GM21825 (cell line): ENCODE measurements at regions not wholly inside any gene's neighbourhood (a gene's known extent, or its start where the extent isn't known, plus 50 kb on each side); places are given as distances from the start of the nearest gene placed in this dataset.
"Not testable (repeated sequence)": the region's sequence is repeated elsewhere in the genome, so short reads cannot be mapped to it uniquely, and the experiment has no call there.

Experiments used
- ATAC-seq: cut with Tn5 transposase; IDR thresholded peaks from one replicate; pipeline ENCODE4 v1.9.1; 2021; ENCODE audit warnings: mild to moderate bottlenecking, moderate library complexity; ENCODE audit not compliant: unreplicated experiment

DNA sequence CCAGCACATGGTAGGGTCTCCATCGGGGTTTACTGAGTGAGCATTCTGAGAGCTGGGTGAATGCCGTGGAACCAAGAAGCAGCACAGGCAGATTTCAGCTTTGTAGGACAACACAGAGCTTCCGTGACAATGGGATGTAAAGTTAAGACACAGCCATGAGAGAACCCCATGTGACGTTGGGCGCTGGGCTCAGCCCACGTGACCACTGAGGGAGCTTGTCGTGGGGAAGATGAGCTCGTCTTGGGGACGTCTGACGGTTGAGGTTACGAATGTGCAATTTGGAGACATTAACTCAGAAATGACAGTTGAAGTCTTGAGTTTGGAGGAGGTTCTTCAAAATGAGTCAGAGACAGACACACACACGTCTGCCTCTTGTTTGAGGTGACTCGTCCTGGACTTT lies 51.5 kb upstream of the MUC20 start:
- not testable (repeated sequence) for ATAC-seq

DNA sequence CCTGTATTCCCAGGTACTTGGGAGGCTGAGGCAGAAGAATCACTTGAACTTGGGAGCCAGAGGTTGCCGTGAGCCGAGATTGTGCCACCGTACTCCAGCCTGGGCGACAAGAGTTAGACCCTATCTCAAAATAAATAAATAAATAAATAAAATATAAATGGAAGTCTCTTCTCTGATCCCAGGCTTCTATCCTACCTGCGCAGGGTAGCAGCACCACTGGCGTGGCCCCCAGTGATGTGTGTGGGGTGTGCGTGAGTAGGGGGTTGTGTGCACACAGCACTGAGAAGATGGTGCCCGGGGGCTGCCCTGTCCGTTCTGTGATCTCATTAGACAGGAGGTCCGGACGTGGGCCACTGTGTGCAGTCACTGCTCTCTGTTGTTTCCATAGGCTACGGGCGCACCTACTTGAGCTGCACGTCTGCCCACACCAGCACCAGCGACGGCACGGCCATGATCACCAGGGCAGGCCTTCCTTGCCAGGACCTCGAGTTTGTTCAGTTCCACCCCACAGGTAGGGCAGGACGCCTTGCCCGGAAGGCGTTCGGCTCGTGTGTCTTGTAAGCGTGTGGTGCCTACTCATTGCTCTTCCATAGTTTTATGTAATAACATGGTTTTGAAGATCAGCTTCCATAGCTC lies 52.5 kb upstream of the MUC20 start:
- ATAC-seq = not testable (repeated sequence)

DNA sequence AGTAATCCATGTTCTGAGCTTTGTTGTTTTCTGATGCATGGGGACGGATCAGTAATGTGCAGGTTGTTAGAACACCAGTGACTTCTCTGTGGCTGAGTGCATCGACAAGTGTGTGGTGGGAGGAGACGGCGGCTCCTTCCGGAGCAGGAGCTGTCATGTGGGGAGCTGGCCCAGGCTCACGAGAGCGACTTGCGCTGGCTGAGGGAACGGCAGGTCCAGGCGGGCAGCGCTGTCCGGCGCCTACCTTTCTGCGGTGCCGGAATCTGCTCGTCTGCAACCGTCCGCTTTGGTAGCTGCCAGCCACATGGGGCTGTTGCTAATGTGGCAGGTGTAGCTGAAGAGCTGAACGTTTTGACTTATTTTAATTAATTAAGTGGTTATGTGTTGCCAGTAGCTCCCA lies 55.5 kb upstream of the MUC20 start:
- ATAC-seq = not testable (repeated sequence)

DNA sequence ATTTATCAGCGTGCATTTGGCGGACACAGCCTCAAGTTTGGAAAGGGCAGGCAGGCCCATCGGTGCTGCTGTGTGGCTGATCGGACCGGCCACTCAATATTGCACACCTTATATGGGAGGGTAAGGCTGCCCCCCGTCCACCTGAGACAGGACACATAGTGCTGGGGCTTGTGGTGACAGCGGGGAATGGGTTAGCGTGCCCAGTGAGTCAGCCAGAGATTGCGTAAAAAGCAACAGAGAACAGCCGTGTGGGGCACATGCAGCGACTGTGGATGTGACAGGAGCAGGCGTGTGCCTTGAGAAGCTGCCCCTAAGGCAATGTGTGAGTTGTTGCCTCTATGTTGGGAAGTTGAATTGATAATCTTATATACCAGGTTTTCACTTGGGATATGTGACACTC lies 56.6 kb upstream of the MUC20 start:
- not testable (repeated sequence) for ATAC-seq

DNA sequence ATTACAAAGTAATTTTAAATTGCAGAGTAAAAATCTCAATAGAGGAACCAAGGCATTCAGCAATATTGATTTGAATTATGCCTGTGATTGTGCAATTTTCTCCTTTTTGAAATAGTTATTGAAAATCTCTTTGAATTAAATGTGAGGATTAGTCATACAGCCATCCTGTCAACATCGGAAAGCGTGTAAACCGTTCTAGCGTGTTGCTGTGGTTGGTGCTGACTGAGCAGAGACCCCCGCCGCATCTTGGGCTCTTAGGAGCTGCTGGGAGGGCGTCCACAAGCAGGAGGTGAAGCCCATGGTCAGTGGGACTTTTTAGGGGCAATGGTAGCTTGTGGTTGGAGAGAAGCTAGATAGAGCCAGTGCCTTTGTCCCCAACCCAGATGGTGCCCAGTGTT lies 61.6 kb upstream of the MUC20 start:
- not testable (repeated sequence) for ATAC-seq

DNA sequence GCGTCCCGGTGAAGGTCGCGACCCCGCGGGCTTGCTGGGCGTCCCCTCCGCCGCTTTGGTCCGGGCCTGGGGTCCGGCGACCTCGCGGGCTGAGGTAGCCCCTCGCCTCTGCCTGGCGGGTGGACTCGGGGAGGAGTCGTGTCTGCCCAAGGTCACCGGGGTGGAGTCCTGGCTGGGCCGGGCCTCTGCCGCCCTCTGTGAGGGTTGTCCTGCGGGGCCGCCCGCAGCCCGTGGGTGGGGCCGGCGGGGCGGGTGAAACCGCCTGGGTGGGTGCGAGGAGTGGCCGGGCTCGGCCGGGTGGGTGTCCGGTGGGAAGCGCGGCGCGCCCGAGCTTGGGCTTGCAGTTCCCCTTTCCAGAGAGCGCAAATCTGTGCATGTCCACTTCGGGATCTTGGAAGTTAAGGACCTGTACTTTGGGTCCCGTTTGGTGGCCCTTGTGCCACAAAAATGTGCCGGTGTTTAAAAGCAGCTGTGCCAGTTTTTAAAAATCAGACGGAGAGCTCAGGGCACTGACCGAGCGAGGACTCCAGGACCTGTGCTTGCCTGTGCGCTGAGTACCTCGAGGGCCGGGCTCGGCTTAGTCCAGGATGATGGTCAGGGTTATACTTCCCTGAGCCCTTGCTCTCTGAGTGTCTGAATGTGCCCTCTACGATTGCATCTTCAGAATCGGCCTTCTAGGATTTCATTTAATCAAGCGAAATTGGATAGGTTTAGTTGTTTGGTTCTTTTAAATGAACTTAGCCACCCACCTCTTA lies 62.2 kb upstream of the MUC20 start:
- peak; percentile 30 for ATAC-seq

DNA sequence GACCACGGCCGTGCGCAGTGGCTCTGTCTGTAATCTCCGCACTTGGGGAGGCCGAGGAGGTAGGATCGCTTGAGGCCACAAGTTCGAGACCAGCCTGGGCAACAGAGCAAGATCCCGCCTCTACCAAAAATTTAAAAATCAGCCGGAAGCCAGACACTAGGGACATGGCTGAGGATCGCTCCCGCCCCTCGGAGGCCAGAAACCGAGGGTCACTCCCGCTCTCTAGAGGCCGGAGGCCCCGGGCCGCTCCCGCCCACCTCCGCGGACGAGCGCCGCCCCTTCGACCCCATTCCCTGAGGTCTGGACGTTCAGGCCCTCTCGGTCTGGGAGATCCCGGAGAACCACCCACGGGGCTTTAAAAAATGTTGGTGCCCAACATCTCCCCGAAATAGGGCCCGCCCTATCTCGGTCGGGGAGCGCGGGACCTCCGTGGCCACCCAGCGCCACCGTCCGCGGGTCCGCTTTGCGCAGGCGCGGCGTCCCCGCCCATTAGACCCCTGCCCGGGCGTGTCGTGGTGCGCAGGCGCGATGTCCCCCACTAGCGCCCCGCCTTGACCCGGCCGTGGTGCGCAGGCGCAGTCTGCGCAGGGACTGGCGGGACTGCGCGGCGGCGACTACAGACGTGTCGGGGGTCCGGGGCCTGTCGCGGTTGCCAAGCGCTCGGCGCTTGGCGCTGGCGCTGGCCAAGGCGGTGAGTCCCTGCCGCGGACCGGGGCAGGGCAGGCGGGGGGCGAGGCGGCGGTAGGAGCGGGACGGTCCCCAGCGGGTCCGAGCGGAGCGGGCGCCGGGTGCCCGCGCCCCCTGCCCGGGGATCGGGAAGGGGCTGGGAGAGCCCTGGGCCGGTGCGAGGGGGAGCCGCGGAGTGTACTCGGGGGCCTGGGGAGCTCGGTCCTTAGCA lies 63.1 kb upstream of the MUC20 start:
- peak; percentile 83 for ATAC-seq

DNA sequence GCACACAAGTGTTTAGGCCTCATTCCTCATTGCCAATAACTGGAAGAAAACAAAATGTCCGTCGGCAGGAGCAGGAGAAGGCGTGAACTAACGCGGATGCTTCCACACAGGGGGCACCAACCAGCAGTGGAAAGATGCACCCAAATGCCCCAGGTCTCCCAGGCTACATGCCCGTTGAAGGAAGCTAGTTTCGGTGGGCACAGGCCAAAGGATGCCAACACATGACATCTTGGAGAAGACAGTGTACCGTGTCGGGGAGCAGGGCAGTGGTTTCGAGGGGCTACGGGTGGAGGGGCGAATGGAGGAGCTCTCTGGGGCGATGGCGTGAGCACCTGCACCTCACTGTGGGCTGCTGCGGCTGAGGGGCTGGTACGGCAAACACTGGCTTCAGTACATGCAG lies 64.7 kb upstream of the MUC20 start:
- ATAC-seq = not testable (repeated sequence)

DNA sequence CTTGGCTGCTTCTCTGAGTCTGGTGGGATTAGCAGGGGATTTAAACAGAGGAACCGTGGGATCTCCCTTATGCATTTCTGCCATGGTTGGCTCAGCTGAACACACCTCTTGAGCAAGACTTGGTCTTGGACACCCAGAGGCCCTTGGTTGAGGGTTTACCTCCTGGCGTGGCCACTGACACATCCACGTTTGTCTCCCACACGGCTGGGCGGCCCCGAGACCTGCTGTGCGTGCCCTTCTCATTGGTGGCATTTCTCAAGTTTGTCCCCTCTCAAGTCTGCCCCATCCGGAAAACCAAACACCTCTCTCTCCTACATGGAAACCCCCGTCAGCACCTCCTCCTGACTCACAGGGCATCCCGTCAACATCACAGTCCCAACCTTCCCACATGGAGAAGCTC lies 66.0 kb upstream of the MUC20 start:
- ATAC-seq = not testable (repeated sequence)

DNA sequence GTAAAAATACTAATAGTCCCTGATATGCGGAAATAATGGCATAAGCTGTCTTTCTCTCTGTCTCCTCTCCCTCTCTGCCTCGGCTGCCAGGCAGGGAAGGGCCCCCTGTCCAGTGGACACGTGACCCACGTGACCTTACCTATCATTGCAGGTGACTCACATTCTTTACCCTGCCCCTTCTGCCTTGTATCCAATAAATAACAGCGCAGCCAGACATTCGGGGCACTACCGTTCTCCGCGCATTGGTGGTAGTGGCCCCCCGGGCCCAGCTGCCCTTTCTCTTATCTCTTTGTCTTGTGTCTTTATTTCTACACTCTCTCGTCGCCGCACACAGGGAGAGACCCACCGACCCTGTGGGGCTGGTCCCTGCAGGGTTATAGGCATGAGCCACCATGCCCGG lies 66.6 kb upstream of the MUC20 start:
- ATAC-seq = not testable (repeated sequence)

DNA sequence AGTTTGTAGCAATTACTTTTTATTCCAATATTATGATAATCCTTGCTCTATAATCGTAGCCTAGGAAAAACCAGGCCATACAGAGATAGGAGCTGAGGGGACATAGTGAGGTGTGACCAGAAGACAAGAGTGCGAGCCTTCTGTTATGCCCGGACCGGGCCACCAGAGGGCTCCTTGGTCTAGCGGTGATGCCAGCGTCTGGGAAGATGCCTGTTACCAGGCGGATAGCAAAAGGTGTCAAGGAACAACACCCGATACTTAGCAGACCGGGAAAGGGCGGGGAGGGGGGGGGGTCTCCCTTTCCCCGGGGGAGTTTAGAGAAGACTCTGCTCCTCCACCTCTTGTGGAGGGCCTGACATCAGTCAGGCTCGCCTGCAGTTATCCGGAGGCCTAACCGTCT lies 67.1 kb upstream of the MUC20 start:
- not testable (repeated sequence) for ATAC-seq

DNA sequence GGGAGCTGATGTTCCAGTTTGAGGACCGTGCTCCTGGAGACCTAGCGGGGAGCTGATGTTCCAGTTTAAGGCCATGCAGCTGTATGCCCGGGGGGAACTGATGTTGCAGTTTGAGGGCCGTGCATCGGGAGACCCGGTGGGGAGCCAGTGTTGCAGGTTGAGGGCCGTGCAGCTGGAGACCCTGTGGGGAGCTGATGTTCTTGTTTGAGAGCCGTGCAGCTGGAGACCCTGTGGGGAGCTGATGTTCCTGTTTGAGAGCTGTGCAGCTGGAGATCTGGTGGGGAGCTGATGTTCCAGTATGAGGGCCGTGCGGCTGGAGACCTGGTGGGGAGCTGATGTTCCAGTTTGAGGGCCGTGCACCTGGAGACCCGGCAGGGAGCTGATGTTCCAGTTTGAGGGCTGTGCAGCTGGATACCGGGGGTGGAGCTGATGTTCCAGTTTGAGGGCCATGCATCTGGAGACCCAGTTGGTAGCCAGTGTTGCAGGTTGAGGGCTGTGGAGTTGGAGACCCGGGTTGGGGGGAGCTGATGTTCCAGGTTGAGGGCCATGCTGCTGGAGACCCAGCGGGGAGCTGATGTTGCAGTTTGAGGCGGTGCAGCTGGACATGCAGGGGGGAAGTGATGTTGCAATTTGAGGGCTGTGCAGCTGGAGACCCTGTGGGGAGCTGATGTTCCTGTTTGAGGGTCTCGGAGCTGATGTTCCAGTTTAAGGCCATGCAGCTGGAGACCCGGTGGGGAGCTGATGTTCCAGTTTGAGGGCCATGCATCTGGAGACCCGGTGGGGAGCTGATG lies 64.4 kb upstream of the APOD start:
- not testable (repeated sequence) for ATAC-seq

DNA sequence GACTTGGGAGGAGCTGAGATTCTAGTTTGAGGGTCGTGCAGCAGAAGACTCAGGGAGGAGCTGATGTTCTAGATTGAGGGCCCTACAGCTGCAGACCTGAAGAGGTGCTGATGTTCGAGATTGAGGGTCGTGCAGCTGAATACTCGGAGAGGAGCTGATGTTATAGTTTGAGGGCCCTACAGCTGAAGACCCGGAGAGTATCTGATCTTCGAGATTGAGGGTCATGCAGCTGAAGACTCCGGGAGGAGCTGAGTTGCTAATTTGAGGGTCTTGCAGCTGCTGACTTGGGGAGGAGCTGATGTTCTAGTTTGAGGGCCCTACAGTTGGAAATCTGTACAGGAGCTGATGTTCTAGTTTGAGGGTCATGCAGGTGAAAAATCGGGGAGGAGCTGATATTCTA lies 62.1 kb upstream of the APOD start:
- ATAC-seq = not testable (repeated sequence)

DNA sequence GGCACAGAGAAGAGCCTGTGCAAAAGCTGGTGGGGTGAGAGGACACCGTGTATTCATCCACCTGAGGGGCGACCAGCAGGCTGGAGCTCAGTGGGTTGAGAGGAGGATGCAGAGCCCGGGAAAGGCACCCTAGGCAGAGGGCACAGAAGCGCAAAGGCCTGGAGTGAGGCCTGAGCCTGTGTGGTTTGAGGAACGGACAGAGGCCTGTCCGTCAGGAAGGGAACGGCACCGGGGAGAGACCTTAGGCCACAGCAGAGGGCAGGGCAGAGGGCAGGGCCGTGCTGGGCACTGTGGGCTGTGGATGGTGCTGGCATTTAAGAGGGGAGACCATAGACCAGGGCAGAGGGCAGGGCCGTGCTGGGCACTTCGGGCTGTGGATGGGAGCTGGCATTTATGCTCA lies 59.5 kb upstream of the APOD start:
- not testable (repeated sequence) for ATAC-seq

DNA sequence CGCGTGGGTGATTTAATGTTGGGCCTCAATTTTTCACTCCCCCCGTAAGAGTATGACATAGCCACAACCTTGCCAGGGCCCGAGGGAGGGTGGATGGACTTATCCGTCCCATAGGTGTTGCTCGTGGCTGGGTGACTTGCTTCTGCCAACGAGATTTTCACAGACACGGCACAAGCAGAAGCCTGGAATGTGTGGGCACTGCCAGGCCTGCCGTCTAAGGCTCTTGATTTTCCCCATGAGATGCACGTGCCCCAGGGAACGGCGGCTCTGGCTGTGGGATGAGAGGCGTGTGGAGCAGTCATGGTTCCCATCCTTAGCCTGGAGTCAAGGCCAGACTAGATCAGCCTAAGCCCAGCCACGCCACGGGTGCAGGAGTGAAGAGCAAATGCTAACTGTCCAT lies 58.6 kb upstream of the APOD start:
- ATAC-seq = not testable (repeated sequence)

DNA sequence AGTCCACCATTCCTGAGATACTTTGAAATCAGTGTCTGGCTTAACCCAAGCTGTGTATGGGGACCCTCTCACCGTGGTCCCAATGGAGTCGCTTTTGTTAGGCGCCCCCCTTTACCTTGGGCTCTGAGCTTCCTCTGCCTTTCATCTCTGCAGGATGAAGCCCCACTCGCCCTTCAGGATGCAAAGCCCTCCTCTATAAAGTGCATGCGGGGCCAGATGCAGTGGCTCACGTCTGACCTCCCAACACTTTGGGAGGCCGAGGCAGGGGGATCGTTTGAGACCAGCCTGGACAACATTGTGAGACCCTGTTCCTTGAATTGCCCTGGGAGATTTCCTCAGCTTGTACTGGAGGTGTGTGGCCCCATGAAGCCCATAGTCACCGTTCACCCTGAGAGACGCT lies 54.7 kb upstream of the APOD start:
- ATAC-seq = not testable (repeated sequence)

DNA sequence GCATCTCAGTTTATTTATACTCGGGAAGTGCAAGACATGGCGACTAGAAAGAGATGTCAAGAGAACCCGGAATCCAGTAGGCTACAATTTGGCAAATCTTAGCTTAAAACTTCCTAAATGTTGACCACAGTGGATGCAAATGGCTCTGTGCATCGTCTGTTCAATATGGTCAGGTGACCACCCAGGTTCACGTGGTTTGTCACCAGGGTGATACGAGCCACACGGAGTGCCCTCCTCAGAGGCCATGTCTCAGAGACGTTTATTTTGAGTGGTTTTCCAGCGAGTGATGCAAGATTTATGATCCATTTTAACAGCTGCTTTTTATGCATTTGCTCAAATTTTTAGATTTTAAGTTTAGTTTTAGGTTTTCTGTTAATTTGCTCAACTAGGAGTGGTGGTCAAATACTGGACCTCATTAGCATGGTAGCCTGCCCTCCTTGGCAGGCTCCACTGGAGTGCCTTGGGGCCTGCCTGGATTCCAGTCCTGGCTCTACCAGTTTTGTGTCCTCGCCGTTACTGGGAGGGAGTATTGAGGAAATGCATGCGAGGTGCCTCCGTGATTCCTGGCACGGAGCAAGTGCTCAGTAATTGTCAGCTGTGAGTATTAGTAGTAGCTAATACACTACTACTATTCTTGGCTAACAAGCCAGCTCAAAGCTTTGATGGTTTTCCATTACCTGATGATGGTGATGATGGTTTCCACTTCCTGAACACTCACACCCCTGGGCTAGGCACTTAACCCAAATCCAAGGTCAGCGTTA lies 53.9 kb upstream of the APOD start:
- not testable (repeated sequence) for ATAC-seq

DNA sequence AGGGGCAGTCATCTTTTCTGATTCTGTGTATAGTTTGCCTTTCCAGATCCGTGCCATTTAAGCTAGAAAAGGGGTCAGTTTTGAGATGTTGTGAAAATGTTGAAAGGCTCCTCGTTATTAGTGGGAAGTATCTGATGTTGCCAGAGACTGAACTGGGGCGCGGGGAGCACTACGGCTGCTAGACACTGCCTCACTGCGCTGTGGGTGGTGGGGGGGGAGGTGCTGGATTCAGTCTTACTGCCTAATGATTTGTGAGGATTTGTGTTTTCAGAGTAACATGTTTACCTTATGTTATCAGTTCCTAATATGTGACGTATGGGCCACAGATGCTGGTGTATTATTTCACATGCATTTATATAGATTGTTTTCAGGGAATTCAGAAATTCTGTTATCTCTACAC lies 53.3 kb upstream of the APOD start:
- not testable (repeated sequence) for ATAC-seq

DNA sequence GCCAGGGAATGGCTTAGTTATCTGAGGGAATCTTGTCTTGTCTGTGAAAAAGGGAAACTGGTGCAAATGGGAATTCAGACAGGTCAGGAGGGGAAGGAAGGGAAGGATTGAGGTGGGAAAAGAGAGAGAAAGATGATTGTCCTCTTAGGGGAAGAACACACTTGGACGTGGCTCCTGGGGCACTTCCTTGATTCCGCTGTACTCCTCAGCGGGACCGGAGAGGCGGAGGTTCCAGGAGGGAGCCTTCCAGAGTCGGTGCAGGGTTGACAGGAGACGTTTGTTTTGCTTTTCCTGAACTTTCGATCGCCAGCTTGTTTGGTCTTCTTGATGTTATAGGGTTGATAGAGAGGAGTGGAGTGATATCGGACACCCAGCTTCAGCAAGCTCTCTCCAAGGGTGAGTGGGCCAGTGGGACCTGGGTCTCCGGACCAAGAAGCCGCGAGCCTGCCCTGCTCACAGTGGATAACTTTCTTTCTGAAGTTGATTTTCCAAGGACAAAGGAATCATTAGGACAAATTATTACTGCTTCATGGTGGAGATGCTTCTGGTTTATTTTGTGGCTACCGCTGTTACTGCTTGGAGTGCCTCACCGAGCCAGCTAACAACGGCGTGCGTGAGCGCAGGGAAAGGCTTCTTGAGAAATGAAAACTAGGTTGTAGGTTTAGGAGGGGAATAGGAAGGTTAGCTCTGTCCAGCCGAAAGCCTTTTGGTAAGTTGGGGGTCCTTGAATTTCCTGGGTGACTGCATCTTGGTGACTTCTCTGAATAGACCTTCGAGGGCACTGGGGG lies 52.4 kb upstream of the APOD start:
- ATAC-seq = not testable (repeated sequence)
